GM18517 (cell line): ENCODE measurements at regions not wholly inside any gene's neighbourhood (a gene's known extent, or its start where the extent isn't known, plus 50 kb on each side); places are given as distances from the start of the nearest gene placed in this dataset.
"Not testable (repeated sequence)": the region's sequence is repeated elsewhere in the genome, so short reads cannot be mapped to it uniquely, and the experiment has no call there.

ENCODE experiments used
- ATAC-seq: cut with Tn5 transposase; IDR thresholded peaks from one replicate; pipeline ENCODE4 v1.9.1; 2021; ENCODE audit warnings: mild to moderate bottlenecking, moderate library complexity; ENCODE audit not compliant: unreplicated experiment

- ATAC-seq, result no peak
Observed at GRCh38 chr3:88403319-88403718, 253.6 kb downstream of the C3orf38 start.

DNA sequence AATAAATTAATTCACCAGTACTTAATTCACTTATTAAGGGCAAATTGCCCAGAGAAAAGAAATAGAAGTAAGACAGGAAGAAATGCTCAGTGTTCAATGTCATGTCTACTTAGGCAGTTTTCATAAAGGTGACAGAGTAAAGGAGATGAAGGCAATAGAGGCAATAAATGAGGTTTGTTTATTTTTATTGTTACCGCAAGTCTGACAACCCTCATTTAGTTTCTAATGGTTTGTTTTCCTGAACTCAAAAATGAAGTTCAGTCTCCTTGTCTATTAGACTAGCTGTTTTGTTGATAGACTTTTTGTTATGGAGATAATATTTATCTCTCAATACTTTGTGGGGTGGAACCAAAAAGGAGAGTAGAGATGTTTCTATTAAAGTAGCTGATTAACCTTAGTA lies 258.3 kb downstream of the C3orf38 start:
- ATAC-seq, result no peak

GRCh38 chr3:88408935-88409334 lies 259.2 kb downstream of the C3orf38 start:
- no peak for ATAC-seq

- ATAC-seq, result no peak
Observed at GRCh38 chr3:88410259-88410658, 260.5 kb downstream of the C3orf38 start.

GRCh38 chr3:88412346-88412745 lies 262.6 kb downstream of the C3orf38 start:
- no peak for ATAC-seq

DNA sequence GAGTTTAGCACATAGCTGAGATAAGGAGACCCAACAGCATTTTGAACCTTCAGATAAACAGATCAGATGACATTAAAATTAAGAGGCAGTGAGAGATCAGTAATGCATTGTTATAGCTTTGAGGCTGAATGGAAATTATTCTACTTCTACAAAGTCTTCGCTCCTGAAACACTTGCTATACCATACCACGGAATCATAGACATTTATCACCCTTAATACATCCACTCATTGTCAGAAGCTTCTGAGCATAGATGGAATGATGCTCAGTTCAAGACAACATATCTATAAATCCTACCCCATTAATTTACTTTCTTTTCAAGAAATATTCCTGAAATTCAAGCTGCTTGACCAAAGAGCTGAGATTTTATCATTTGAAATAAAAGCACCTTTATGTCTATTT lies 266.7 kb downstream of the C3orf38 start:
- ATAC-seq, result no peak

GRCh38 chr3:88418219-88418618 lies 268.5 kb downstream of the C3orf38 start:
- ATAC-seq, result no peak

- peak; percentile 98 for ATAC-seq
Observed at GRCh38 chr3:88433568-88433967, 283.8 kb downstream of the C3orf38 start.

DNA sequence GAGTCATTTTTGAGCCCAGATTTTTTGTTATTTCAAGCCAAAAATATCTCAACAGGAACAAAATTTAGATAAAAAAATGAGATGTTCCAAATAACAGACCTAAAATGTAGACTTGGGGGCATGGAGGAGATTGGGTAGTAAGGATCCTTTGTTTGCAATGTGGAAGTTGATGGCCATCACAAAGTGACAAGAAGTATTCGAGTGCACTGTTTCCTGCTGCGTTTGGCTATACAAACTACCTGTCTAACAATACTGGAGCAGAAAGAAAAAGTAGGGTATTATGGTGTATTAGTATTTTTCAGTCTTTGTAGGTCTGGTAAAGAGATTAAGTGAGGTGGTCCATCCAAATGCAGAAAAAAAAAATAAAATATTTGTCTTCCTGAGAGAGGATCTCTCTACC lies 284.2 kb downstream of the C3orf38 start:
- no peak for ATAC-seq

- ATAC-seq, result peak; percentile 72
Observed at GRCh38 chr3:88440701-88441100, 290.9 kb downstream of the C3orf38 start.

DNA sequence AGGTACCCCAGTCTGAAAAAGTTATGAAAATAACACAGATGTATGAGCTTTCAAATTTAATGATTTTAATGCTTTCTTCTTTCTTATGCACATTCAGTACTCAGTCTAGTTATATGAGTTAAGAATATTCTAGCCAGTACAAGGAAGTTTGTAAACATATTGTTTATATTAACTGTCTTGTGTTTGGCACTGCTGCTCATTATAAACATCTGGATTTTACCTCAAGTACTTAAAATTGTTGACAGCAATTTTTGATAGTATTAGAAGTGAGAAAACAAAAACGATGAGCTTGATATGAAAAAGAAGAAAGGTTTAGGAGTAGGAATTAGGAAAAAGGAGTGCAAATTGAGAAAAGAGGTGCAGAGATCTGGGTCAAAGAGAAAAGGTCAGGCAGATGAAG lies 293.3 kb downstream of the C3orf38 start:
- ATAC-seq, result no peak

GRCh38 chr3:88444251-88444650 lies 294.5 kb downstream of the C3orf38 start:
- ATAC-seq, result no peak

DNA sequence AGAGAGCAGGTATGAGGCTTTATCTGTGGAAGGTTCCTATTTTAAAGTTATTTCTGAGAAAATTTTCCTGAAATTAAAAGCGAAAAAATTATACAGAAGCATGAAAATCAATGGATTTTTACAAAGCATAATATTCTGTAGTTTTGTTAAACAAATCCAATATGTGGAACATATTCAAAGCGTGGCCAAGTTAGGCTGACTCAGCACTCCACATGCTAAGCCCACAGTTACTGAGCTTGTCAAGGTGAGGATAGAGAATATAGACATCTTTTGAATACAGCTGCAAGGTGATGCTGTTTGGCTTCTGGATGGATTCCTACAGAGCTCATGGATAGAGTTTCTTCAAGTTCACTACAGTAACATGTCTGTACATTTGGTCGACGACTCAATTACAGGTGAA lies 302.5 kb downstream of the C3orf38 start:
- no peak for ATAC-seq

DNA sequence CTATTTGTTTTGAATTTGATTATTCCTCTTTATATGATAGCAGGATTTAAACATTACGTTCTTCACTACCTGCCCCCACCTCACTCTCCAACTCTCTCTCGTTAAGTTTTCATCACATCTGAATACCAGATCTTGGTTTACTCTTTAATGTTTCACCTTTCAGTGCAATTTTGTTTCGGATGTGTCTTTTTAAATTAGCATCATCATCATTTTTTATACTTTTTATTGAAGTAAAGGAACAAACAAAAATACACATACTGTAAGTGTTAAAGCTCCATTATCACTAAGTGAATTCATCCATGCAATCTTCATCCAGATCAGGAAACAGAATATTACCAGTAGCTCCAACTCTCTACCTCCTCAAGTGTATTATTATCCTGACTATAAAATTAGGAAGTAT lies 310.6 kb downstream of the C3orf38 start:
- ATAC-seq, result no peak

DNA sequence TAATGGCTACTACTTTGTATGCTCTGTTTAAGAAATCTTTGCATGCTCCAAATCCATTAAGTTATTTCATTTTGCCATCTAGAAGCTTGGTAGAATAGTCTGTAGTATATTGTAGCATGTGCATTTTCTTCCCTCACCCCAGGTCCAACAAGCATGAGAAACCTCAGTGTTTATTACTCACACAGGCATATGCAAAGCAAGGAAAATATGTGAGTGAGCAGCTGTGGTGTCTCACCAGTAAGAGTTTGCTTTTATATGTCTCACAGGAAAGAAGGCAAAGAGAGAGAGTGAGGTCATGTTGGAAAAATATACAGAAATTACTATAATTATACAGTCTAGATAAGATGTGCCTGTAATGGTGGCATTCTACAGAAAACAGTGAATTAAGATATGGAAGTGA lies 312.5 kb downstream of the C3orf38 start:
- no peak for ATAC-seq

DNA sequence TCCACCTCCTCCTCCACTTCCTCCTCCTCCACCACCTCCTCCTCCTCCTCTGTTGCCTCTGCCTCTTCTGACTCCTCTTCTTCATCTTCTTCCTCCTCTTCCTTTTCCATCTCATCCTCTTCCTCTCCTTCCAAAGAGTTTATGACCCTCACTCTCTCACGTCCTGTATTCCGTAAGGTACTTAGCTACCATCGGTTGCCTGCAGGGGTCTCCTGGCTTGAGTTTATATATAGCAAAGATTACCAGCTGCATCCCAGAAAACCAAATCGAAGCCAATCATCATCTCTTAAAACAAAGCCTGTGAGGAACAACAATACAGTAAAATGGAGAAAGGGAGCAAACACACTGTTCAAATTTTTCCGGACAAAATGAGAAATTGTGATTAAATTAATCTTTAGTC lies 317.4 kb downstream of the C3orf38 start:
- no peak for ATAC-seq

- no peak for ATAC-seq
Observed at GRCh38 chr3:88469216-88469615, 319.5 kb downstream of the C3orf38 start.

DNA sequence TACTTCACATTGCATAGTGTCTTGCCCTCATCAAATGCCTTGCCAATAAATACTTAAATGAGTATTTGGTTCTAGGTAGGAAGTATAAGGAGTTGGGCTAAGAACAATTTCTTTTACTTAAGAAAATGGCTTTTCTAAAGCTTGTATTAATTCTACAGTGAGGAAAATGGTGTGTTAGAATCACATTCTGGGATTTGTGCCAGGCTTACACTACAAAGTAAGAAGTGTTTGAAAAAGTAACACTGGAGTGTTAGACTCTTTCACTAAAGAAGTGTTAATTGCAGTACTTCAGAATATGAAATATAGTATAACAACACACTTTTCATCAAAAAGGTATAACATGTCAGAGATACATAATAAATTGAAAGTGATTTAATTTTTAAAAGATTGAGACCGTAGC lies 328.7 kb downstream of the C3orf38 start:
- no peak for ATAC-seq

DNA sequence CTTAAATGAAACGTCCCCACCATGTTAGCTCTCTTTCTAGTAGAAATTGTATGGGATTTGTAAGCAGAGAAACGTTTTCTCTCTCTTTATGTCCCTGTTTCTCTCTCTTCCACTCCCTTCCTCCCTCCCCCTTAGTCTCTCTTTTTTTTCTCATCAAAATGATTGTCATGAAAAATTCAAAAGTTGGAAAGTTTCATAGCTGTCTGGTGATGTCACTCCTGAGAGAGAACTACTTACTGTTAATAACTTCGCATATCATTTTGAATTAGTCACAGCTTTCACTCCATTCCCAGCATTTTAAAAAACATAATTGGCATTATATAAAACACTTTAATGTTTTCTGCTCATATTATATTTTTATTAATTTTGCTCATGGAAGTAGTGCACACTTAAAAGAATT lies 331.1 kb downstream of the C3orf38 start:
- no peak for ATAC-seq

GRCh38 chr3:88485001-88485400 lies 335.2 kb downstream of the C3orf38 start:
- ATAC-seq, result no peak

DNA sequence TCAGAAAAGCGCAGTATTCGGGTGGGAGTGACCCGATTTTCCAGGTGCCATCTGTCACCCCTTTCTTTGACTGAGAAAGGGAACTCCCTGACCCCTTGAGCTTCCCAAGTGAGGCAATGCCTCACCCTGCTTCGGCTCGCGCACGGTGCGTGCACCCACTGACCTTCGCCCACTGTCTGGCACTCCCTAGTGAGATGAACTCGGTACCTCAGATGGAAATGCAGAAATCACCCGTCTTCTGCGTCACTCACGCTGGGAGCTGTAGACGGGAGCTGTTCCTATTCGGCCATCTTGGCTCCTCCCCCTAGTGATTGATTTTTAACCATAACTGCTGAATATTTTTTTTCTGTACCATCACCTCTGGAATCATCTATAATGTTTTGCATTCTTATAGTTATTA lies 359.1 kb downstream of the C3orf38 start:
- not testable (repeated sequence) for ATAC-seq

- ATAC-seq, result no peak
Observed at GRCh38 chr3:88509582-88509981, 359.8 kb downstream of the C3orf38 start.

GRCh38 chr3:88528494-88528893 lies 378.7 kb downstream of the C3orf38 start:
- no peak for ATAC-seq

GRCh38 chr3:88534534-88534933 lies 384.8 kb downstream of the C3orf38 start:
- no peak for ATAC-seq
